ENCODE measurements at regions not wholly inside any gene's neighbourhood (a gene's known extent, or its start where the extent isn't known, plus 50 kb on each side); places are given as distances from the start of the nearest gene placed in this dataset.

DNA sequence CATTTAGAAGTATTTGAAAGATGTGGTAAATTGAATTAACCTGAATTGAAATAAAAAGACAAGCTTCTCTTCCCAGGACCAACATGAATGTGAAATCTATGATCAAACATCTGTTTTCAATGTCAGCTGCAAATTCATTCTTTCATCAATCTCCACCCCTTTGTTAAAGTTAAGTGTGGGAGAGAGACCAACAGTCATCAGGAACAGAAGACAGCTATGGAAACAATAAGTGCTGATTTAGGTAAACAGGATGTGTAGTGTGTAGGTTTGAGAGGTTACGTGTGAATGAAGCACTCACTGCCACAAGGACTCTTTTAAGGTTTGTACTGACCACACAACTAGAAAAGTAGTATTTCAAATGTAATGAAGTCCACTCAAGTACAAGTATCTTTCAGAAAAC is 1659.8 kb upstream of the CELF4 start:
- TF ChIP-seq CTCF (IDR thresholded peaks at IDR 0.05) (no peak), POLR2A (IDR thresholded peaks at IDR 0.05) (no peak), EP300 (IDR thresholded peaks at IDR 0.05) (no peak), POLR2AphosphoS5 (IDR thresholded peaks at IDR 0.05) (no peak)
